Stimulated activated CD4-positive, alpha-beta T cell treated with anti-CD3 and anti-CD28 coated beads, Interleukin-2, amount 100 ng/mL, for 4 hours (primary cell): ENCODE measurements at regions not wholly inside any gene's neighbourhood (a gene's known extent, or its start where the extent isn't known, plus 50 kb on each side); places are given as distances from the start of the nearest gene placed in this dataset.
"Not testable (repeated sequence)": the region's sequence is repeated elsewhere in the genome, so short reads cannot be mapped to it uniquely, and the experiment has no call there.

Experiments used
- DNase-seq: peaks from one replicate; pipeline ENCODE4 v3.0.0-alpha.2; 2020; ENCODE audit warnings: low read depth

DNA sequence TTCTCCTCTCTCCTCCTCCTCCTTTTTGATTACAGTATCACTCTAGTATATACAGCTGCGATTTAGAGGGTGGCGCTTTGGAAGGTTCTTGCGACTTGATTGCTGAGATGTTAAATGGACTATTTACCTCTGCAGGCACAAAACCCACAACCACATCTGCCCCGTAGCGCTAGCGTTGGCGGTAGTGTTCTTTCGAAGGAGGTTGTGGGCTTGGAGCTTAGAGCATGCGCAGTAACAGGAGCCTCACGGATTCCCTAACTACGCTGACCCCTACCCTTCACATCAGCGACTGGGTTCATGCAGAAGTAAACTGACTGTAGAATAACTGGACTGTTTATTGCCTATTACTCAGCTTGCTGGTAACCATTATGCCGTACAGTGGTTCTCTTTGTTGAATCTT is 58.0 kb downstream of the CGGBP1 start:
- DNase-seq = no peak

GRCh38 chr3:87997966-87998365 is 60.8 kb downstream of the CGGBP1 start:
- DNase-seq = no peak

- peak; percentile 10 for DNase-seq
Measured at GRCh38 chr3:87997298-87997697, 61.5 kb downstream of the CGGBP1 start.

DNA sequence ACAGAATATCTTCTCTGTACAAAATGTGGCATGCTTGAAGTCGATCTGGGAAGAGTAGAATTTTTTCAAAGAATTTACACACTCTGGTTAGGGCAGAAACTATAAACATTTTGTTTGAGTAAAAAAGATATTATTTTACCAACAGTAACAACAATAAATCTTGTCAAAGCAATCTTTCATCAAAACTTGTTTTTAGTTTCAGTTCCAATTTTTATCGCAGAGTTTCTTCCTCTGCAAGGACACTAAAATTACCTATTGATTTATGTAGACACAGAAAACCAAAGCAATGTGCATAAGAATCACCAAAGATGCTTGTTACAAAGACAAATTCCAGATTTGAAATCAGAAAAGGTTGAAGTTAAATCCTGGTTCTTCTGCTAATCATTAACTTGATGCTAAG is 61.9 kb downstream of the CGGBP1 start:
- no peak for DNase-seq

GRCh38 chr3:87993566-87993965 is 65.2 kb downstream of the CGGBP1 start:
- no peak for DNase-seq

DNA sequence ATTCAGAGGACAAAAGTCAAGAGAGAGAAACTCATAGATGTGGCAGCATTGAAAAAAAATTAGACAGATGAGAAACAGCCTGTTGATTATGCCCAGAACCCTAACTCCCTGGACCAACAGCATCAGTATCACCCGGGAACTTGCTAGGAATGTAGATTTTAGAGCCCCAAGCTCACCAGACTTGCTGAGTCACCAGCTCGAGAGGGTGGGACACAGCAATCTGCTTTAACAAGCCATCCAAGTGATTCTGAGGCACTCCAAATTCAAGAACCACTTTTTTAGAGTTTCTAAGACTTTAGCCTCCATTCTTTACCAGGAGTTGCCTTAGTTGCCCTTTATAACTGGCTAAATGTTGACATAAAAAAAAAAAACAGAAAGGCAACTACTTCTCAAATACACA is 70.9 kb downstream of the CGGBP1 start:
- DNase-seq = no peak

GRCh38 chr3:87982421-87982820 is 76.4 kb downstream of the CGGBP1 start:
- DNase-seq = no peak

DNA sequence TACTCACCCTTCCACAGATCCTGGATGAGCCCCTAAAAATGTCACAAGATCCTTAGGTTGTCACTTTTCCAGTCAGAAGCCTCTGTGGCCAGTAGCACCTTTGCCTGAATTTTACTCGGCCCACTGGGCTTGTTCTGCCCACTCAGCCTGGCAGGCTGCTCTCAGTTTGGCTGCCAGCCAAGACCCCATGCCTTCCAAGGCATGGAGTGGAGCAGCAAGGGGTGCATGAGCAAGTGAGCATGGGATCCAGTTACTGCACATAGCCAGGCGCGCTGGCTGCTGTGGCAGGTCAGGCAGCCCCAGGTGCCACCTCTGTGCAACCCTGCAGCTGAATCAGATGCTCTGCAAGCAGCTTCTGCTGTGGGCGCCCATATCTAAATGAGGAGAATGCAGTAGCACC is 79.3 kb downstream of the CGGBP1 start:
- no peak for DNase-seq

DNA sequence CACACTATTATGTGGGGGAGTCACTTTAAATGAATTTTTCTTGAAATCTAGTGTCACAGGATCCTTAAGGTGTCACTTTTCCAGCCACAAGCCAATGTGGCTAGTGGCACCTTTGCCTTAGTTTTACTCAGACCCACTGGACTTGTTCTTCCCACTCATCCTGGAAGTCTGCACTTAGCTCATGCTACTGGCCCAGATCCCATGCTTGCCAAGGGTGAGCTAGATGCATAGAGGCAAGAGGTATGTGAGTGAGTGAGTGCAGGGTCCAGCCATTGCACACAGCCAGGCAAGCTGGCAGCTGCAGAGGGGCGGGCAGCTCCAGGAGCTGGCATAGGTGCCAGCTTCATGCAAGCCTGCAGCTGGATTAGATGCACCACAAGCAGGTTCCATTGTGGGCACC is 81.0 kb downstream of the CGGBP1 start:
- no peak for DNase-seq

- DNase-seq = no peak
Measured at GRCh38 chr3:87975716-87976115, 83.1 kb downstream of the CGGBP1 start.

GRCh38 chr3:87973906-87974305 is 84.9 kb downstream of the CGGBP1 start:
- DNase-seq = no peak

GRCh38 chr3:87969620-87970019 is 89.2 kb downstream of the CGGBP1 start:
- no peak for DNase-seq

DNA sequence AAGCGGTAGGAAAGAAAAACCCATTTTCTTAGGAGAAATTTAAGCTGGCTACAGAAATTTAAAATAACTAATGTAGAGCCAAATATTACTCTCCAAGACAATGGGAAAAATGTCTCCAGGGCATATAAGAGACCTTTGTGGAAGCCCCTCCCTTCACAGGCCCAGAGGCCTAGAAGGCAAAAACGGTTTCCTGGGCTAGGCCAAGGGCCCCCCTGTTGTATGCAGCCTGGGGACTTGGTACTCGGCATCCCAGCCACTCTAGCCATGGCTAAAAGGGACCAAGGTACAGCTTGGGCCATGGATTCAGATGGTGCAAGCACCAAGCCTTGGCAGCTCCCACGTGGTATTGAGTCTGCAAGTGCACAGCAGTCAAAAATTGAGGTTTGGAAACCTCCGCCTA is 90.1 kb downstream of the CGGBP1 start:
- no peak for DNase-seq

DNA sequence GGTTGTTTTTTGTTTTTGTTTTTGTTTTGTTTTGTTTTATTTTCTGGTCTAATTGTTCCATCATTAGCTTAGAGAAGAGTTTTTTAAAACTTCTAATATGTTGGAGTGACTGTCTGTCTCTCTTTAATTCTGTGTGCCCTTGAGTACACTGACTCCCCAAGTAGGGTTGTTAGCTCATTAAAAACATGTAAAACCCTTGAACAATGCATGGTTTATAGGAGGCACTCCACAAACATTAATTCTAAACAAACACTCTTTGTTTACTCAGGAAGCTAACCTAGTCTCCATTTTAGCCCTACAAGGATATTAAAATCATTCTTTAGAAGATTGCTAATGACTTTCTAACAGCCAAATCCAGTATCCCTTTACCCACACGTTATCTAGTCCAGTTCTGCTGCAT is 100.5 kb downstream of the CGGBP1 start:
- DNase-seq = no peak

- no peak for DNase-seq
Measured at GRCh38 chr3:87957575-87957974, 101.2 kb downstream of the CGGBP1 start.

DNA sequence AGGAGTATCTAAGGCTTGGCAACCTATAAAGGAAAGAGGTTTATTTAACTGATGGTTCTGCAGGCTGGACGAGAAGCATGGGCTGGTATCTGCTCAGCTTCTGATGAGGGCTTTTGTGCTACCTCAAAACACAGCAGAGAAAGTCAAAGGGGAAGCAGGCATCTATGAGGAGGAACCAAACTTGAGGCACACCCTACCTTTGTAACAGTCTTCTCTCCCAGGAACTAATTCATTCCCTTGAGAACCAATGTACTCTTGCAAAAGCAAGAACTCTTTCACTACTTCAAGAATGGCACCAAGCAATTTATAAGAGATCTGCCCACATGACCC is 109.0 kb downstream of the CGGBP1 start:
- no peak for DNase-seq

DNA sequence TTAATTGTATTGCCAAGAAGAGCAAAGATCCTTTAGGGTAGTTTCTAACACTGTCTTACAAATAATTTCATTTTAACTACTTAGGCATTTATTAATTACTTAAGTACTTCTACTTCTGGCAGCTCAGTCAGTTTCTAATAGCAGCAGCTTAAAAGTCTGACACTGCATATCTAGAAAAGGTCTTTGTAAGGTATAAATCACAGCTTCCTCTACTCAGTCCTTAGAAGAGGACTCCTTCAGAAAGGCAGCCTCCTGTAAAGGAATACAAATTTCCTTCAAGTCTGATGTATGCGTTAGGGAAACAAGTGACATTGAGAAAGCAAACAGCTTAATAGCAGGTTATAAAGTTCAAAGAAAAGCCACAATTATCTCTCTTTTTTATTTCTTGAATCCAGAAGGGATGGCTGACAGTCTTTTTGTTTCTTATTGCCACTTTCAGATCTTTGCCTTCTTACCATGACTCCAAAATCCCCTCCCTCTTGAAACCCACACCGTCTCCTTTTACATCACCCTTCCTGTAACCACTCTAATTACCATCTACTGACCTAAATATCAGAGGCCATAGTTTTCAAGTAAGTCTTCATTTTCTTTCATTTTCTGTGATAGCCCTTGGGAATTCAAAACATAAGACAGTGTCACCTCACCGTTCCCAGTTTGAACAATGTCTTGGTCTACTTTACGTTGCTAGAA is 109.5 kb downstream of the CGGBP1 start:
- DNase-seq = no peak

- not testable (repeated sequence) for DNase-seq
Measured at GRCh38 chr3:87946007-87946406, 112.8 kb downstream of the CGGBP1 start.

- not testable (repeated sequence) for DNase-seq
Measured at GRCh38 chr3:87942256-87942655, 116.5 kb downstream of the CGGBP1 start.

- DNase-seq = no peak
Measured at GRCh38 chr3:87924485-87924884, 134.3 kb downstream of the CGGBP1 start.

GRCh38 chr3:87920549-87920948 is 138.3 kb downstream of the CGGBP1 start:
- no peak for DNase-seq

- DNase-seq = no peak
Measured at GRCh38 chr3:87901141-87901540, 157.7 kb downstream of the CGGBP1 start.

- no peak for DNase-seq
Measured at GRCh38 chr3:87900061-87900460, 158.7 kb downstream of the CGGBP1 start.

DNA sequence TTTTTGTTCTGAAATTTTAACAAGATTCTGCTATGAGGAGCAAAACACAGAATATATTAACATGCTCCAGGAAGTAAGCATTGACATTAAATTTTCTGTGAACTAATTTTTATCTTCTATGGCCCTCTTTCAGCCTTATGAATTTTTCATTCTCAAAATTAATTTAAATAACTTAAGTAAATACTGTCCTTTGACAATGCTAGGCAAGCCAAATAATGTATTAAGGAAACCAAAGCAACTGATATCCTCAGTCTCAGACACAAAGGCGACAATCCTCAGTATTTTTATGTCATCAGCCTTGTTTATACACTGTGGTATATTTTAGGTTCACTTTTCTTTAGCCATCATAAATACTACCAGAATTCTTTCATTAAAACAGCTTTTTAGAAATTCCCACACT is 159.8 kb downstream of the CGGBP1 start:
- DNase-seq = no peak

DNA sequence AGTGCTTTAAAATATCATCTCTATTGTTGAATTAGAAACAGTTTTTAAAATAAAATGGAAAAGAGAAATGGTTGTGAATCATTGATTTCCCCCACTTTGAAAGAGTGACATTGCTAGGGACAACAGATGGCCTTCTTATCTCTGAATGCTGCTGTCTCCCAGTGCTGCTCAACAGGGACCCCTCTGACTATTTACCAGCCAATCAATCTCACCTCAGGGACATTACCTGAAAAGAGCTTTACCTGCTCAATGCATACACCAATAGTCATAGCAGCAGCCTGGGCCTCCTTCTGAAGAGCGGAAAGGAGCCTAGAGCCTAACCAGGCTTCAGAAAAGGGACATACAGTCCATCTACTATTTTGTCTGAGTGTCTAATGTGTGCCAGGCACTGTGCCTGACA is 162.8 kb downstream of the CGGBP1 start:
- DNase-seq = no peak
